Dermis microvascular lymphatic vessel endothelial cell (primary cell): ENCODE measurements at regions not wholly inside any gene's neighbourhood (a gene's known extent, or its start where the extent isn't known, plus 50 kb on each side); places are given as distances from the start of the nearest gene placed in this dataset.

Experiments used
- DNase-seq, 2 donors: peaks; one replicate each; pipeline versions ENCODE4 v3.0.0 to v3.0.0-alpha.2; 2010; ENCODE audit warnings: low read depth in 2 of 2

- DNase-seq = no peak
Observed at GRCh38 chr14:87732562-87732961, 260.4 kb downstream of the GALC start.

- DNase-seq = no peak
Observed at GRCh38 chr14:87725318-87725717, 267.7 kb downstream of the GALC start.

- DNase-seq = no peak
Observed at GRCh38 chr14:87712396-87713090, 280.4 kb downstream of the GALC start.

- no peak for DNase-seq
Observed at GRCh38 chr14:87705439-87705896, 287.5 kb downstream of the GALC start.

- DNase-seq = no peak
Observed at GRCh38 chr14:87698481-87698880, 294.5 kb downstream of the GALC start.

- no peak for DNase-seq
Observed at GRCh38 chr14:87696485-87696884, 296.5 kb downstream of the GALC start.

- no peak for DNase-seq
Observed at GRCh38 chr14:87691042-87691881, 301.7 kb downstream of the GALC start.

GRCh38 chr14:87690076-87690613 lies 302.8 kb downstream of the GALC start:
- no peak for DNase-seq

GRCh38 chr14:87688524-87688923 lies 304.5 kb downstream of the GALC start:
- DNase-seq = no peak

GRCh38 chr14:87687420-87687819 lies 305.6 kb downstream of the GALC start:
- DNase-seq = no peak

GRCh38 chr14:87686746-87687145 lies 306.2 kb downstream of the GALC start:
- DNase-seq = no peak

- no peak for DNase-seq
Observed at GRCh38 chr14:87679866-87680265, 313.1 kb downstream of the GALC start.

- no peak for DNase-seq
Observed at GRCh38 chr14:87678624-87679023, 314.4 kb downstream of the GALC start.

GRCh38 chr14:87676814-87677437 lies 316.1 kb downstream of the GALC start:
- no peak for DNase-seq

GRCh38 chr14:87667659-87668058 lies 325.3 kb downstream of the GALC start:
- no peak for DNase-seq

- no peak for DNase-seq
Observed at GRCh38 chr14:87656315-87656714, 336.7 kb downstream of the GALC start.

GRCh38 chr14:87652278-87652677 lies 340.7 kb downstream of the GALC start:
- DNase-seq = no peak

GRCh38 chr14:87644689-87645088 lies 348.3 kb downstream of the GALC start:
- no peak for DNase-seq

- DNase-seq = no peak
Observed at GRCh38 chr14:87643005-87643404, 350.0 kb downstream of the GALC start.

GRCh38 chr14:87640553-87640952 lies 352.4 kb downstream of the GALC start:
- no peak for DNase-seq

- DNase-seq = no peak
Observed at GRCh38 chr14:87638196-87638595, 354.8 kb downstream of the GALC start.

- DNase-seq = no peak
Observed at GRCh38 chr14:87635442-87635841, 357.5 kb downstream of the GALC start.
